ENCODE measurements at regions not wholly inside any gene's neighbourhood (a gene's known extent, or its start where the extent isn't known, plus 50 kb on each side); places are given as distances from the start of the nearest gene placed in this dataset.

- TF ChIP-seq CTCF (conservative IDR thresholded peaks at IDR 0.05; ENCODE audit: low read length) = no peak
- no peak for TF ChIP-seq EZH2phosphoT487 (IDR thresholded peaks at IDR 0.05; ENCODE audit: borderline replicate concordance)
These were observed 290.5 kb upstream of the TEX13C start for GRCh38 chrX:125029131-125029530.
